HG03066 (cell line): ENCODE measurements at regions not wholly inside any gene's neighbourhood (a gene's known extent, or its start where the extent isn't known, plus 50 kb on each side); places are given as distances from the start of the nearest gene placed in this dataset.
A peak's percentile ranks its signal among the peaks of the same experiment; 100 is the strongest.

Source experiments
- ATAC-seq: cut with Tn5 transposase; IDR thresholded peaks from one replicate; pipeline ENCODE4 v1.9.1; 2021; ENCODE audit warnings: low read depth; ENCODE audit not compliant: unreplicated experiment

DNA sequence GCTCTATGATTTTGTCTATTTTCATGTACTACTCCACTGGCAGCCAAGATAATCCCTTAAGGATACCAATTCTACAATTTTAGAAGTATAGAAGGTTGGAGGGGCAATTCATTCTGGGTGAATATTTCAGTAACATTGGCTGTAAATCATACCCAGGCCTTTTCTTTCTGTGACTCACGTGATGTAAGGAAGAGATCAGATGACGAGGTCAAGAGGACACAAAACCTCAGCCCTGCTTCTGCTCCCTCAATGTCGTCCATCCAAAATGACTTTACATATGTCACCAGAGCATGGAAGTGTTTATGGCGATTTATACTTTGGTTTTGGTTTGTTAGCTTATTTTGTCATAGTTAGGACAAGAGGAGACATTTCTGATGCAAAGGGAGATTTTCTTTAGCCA lies 70.7 kb upstream of the SLC4A4 start:
- ATAC-seq: no peak

DNA sequence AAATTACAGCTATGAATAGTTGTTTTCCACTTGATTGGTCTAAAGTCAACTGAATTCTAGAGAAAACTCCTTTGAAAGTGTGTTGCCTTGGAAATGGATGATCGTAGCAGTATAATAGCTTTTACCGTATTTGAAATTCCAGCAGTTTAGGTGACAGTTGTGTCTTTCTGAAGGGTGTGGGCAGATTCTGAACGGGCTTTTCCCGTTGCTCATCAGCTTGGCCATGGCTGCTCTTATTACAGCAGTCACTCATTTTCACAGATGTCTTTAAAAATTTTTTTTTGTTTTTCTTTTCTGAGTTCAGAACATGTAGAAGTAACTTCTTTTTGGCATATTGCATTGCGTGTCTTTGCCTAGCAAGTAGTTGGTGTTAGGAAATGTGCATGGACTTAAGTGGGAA lies 69.6 kb upstream of the SLC4A4 start:
- no peak for ATAC-seq

DNA sequence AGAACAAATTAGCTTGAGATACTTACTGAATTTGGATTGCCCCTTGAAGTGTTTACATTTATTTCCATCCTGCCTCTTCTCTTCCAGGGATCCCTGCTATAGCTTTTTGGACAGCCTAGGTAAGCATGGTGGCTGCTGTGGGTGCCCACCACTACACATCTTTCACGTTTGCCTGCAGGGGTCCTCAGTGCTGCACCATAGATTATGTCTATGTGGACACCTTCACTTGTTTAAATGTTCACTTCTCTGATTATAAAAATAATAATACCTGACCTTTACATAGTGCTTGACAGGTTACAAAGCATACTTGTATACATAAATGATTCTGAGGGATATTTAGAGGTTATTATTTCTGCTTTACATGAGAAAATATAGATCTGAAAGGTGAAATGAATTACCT lies 67.9 kb upstream of the SLC4A4 start:
- peak; percentile 55 for ATAC-seq

DNA sequence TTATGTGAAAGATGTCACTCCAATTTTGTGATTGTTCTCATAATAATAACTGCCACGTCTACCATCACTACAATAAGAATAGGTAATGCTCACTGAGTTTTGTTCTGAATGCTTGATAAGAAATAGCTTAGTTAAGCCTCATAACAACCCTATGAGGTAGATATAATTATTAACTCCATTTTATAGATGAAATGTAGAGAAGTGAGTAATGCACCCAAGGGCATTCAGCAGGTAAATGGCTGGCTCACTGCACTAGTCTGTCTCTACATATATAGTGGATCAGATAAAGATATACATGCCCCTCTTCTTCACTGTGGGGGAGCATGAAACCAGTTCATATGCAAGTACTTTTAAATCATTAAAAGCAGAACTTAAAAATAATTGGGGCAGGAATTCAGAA lies 65.8 kb upstream of the SLC4A4 start:
- no peak for ATAC-seq

DNA sequence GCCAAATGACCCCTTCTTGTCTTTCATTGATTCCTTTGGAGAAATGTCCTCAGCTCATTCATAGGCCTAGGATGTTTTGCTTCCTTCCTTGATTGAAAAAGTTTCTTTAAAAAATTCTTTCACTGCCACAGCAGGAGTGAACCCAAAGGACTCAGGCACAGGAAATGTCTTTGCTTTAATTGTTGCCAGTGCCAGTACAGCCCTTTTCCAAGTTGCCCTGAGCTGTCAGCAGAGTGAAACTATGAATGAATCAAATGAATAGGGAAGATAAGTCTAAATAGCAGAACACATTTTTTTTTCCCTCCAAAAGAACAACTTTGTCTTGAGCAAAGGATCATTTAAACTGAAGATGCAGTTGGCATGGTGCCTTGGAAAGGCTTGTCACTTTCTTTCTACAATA lies 63.8 kb upstream of the SLC4A4 start:
- ATAC-seq: no peak

DNA sequence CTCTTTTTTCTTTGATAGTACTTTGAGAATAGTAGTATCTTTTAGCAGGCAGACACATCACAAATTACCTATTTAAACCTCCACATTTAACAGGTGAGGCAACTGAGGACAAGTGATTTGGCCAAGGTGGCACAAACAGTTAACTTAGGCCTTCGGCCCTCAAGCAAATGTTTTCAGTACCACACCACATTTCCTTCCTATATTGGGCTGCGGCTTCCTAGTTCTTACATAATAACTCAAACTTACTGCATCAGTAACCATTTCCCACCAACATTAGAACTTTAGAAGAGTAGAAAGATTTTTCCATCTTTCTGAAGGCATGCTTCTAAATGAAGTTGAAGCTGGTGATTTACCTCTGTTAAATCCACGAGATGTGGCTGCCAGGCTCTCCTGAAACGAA lies 63.2 kb upstream of the SLC4A4 start:
- no peak for ATAC-seq

DNA sequence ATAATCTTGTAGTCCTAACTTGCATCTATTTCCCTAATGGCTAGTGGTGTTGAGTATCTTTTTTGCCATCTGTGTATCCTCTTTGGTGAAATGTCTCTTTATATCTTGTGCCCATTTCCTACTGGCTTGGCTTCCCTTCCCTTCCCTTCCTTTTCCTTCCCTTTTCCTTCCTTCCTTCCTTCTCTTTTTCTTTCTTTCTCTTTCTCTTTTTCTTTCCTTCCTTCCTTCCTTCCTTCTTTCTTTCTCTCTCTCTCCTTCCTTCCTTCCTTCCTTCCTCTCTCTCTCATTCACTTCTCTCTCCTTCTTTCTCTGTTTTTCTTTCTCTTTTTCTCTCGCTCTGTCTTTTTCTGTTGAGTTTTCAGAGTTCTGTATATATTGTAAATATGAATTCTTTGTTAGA lies 61.5 kb upstream of the SLC4A4 start:
- ATAC-seq: no peak

DNA sequence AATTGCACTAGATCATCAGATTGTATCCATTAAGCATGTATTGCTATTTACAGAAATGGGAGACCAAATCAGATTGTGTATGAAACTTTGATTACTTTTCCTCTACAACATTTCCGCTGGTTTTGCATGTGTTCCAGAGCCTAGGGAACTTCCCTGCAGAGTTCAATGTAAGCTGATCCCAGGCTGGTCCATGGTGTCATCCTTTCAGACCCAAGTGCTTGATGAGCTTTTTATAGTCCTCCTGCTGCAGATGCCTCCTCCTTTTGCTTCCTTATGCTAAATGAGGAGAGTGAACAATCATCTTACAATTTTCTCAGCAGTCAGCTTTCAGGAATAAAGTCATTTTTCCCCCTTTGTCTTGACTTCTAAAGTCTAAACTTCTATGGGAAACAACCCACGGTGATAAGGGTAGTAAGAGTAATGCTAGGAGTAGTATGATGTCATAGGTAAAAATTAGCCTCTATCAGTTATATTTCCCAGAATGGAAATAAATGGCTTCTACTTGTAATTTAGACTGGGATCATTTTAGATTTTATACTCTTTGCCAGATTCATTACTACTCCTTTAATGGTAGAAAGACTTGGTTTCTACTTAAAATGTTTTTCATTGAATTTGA lies 55.1 kb upstream of the SLC4A4 start:
- ATAC-seq: no peak

DNA sequence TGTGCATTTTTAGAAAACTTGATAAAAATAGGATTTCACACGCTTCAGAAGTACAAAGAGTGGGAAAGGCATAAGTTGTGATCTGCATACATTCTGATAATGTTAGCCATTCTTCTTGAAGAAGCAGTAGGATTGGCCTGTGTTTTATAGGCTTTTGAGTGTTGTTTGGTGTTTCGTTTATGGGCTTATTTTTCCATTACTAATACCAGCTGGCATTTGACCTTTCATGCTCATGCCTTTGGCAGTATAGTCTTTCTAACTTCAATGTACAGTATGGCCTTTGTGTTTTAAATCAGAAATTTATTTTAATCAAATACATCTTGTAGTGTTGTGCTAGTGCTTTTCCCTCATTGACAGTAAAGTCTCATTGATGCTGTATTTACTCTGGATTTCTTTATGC lies 51.5 kb upstream of the SLC4A4 start:
- no peak for ATAC-seq

DNA sequence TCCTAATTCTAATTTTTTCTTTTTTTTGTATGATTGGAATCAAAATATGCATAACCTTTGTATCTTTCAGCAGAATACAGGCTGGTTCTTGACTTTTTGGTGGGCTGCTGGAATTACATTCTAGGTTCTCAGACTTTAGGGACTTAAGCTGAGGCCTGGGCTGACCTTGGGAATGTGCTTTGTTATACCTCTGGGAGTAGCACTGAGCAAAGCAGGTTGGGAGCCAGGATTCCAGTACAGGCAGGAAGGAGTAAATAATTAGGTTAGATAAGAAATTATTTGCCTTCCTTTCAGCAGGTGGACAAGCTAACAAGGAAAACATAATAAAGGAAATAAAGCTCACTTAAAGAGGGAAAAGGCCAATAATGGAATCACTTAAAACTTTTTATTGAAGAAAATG lies 49.9 kb upstream of the SLC4A4 start:
- no peak for ATAC-seq
